ENCODE measurements at regions not wholly inside any gene's neighbourhood (a gene's known extent, or its start where the extent isn't known, plus 50 kb on each side); places are given as distances from the start of the nearest gene placed in this dataset.

- no peak for TF ChIP-seq SRF (IDR thresholded peaks at IDR 0.05; ENCODE audit: low read depth in 2 of 2, low read length in 2 of 2)
- TF ChIP-seq, protein P1, sequence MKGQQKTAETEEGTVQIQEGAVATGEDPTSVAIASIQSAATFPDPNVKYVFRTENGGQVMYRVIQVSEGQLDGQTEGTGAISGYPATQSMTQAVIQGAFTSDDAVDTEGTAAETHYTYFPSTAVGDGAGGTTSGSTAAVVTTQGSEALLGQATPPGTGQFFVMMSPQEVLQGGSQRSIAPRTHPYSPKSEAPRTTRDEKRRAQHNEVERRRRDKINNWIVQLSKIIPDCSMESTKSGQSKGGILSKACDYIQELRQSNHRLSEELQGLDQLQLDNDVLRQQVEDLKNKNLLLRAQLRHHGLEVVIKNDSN (IDR thresholded peaks at IDR 0.05; ENCODE audit: borderline replicate concordance, extremely low read length, insufficient read depth, low read depth, low read length) = no peak
- TF ChIP-seq TAF1 (IDR thresholded peaks at IDR 0.05; ENCODE audit: borderline replicate concordance, low read depth, low read length) = no peak
- TF ChIP-seq RAD51 (IDR thresholded peaks at IDR 0.05) = no peak
- TF ChIP-seq RCOR1 (conservative IDR thresholded peaks at IDR 0.05; ENCODE audit: low read depth, low read length) = no peak
- no peak for TF ChIP-seq ZNF274 (IDR thresholded peaks at IDR 0.05; ENCODE audit: insufficient read depth, insufficient read length)
- no peak for TF ChIP-seq CTCF (IDR thresholded peaks at IDR 0.05 in 2 of 3, conservative IDR thresholded peaks at IDR 0.05 in 1 of 3; ENCODE audit: control insufficient read depth in 2 of 3, extremely low read depth in 1 of 3, insufficient read depth in 1 of 3, low read depth in 3 of 3, low read length in 3 of 3)
- TF ChIP-seq, protein P2, sequence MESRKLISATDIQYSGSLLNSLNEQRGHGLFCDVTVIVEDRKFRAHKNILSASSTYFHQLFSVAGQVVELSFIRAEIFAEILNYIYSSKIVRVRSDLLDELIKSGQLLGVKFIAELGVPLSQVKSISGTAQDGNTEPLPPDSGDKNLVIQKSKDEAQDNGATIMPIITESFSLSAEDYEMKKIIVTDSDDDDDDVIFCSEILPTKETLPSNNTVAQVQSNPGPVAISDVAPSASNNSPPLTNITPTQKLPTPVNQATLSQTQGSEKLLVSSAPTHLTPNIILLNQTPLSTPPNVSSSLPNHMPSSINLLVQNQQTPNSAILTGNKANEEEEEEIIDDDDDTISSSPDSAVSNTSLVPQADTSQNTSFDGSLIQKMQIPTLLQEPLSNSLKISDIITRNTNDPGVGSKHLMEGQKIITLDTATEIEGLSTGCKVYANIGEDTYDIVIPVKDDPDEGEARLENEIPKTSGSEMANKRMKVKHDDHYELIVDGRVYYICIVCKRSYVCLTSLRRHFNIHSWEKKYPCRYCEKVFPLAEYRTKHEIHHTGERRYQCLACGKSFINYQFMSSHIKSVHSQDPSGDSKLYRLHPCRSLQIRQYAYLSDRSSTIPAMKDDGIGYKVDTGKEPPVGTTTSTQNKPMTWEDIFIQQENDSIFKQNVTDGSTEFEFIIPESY (IDR thresholded peaks at IDR 0.05) = no peak
- TF ChIP-seq CHD1 (IDR thresholded peaks at IDR 0.05; ENCODE audit: low read depth, low read length) = no peak
- no peak for TF ChIP-seq ZBED1 (IDR thresholded peaks at IDR 0.05; ENCODE audit: borderline replicate concordance)
- no peak for TF ChIP-seq SIX5 (IDR thresholded peaks at IDR 0.05; ENCODE audit: low read depth, low read length, severe bottlenecking)
- no peak for TF ChIP-seq TARDBP (IDR thresholded peaks at IDR 0.05; ENCODE audit: borderline replicate concordance)
These were observed 313.5 kb upstream of the ESRRG start for GRCh38 chr1:217036757-217037156.

All from GM12878 (cell line).